Mesendoderm (in vitro differentiated cells): ENCODE measurements at regions not wholly inside any gene's neighbourhood (a gene's known extent, or its start where the extent isn't known, plus 50 kb on each side); places are given as distances from the start of the nearest gene placed in this dataset.

Experiments
- DNase-seq: peaks from one replicate; pipeline ENCODE4 v3.0.0; 2013
- H2AK5ac ChIP-seq: 2 replicates; pipeline ENCODE4 v1.6.1; 2013; ENCODE audit warnings: low read length, inconsistent platforms
- H2BK120ac ChIP-seq: 2 replicates; pipeline ENCODE4 v1.6.1; 2013; ENCODE audit warnings: low read depth, mild to moderate bottlenecking, low read length, moderate library complexity, mixed read lengths
- H2BK15ac ChIP-seq: replicated peaks from 2 replicates; pipeline ENCODE4 v1.6.1; 2013; ENCODE audit warnings: low read depth, mild to moderate bottlenecking, moderate library complexity
- H2BK5ac ChIP-seq: 2 replicates; pipeline ENCODE4 v1.6.1; 2013; ENCODE audit warnings: low read length, inconsistent platforms
- H3K18ac ChIP-seq: 2 replicates; pipeline ENCODE4 v1.6.1; 2013; ENCODE audit warnings: mild to moderate bottlenecking, low read length, mixed read lengths
- H3K23ac ChIP-seq: one replicate; pipeline ENCODE4 v1.6.1; 2013; ENCODE audit warnings: low read length
- H3K27ac ChIP-seq: 2 replicates; pipeline ENCODE4 v1.5.1; 2013; ENCODE audit warnings: low read depth, mild to moderate bottlenecking, inconsistent platforms, low read length, moderate library complexity
- H3K27me3 ChIP-seq: 2 replicates; pipeline ENCODE4 v1.6.1; 2013; ENCODE audit warnings: low read length, control low read depth, mild to moderate bottlenecking, inconsistent platforms; ENCODE audit not compliant: insufficient read depth, poor library complexity
- H3K36me3 ChIP-seq: 2 replicates; pipeline ENCODE4 v1.6.1; 2013; ENCODE audit warnings: low read length, inconsistent platforms; ENCODE audit not compliant: control insufficient read depth, insufficient read depth
- H3K4ac ChIP-seq: one replicate; pipeline ENCODE4 v1.6.1; 2013; ENCODE audit warnings: low read depth, mild to moderate bottlenecking, low read length, moderate library complexity
- H3K4me1 ChIP-seq: 2 replicates; pipeline ENCODE4 v1.6.1; 2013; ENCODE audit warnings: low read depth, low read length, inconsistent platforms; ENCODE audit not compliant: control insufficient read depth
- H3K4me2 ChIP-seq: 2 replicates; pipeline ENCODE4 v1.6.1; 2013; ENCODE audit warnings: low read length
- H3K4me3 ChIP-seq: 2 replicates; pipeline ENCODE4 v1.5.1; 2013; ENCODE audit warnings: mild to moderate bottlenecking, low read length
- H3K56ac ChIP-seq: one replicate; pipeline ENCODE4 v1.6.1; 2013; ENCODE audit warnings: low read length
- H3K79me1 ChIP-seq: 2 replicates; pipeline ENCODE4 v1.6.1; 2013; ENCODE audit warnings: low read length, inconsistent platforms
- H3K79me2 ChIP-seq: 2 replicates; pipeline ENCODE4 v1.6.1; 2013; ENCODE audit warnings: mild to moderate bottlenecking, low read length; ENCODE audit not compliant: control insufficient read depth, insufficient read depth
- H3K9ac ChIP-seq: 2 replicates; pipeline ENCODE4 v1.6.1; 2013; ENCODE audit warnings: low read length, inconsistent platforms
- H4K5ac ChIP-seq: one replicate; pipeline ENCODE4 v1.6.1; 2013; ENCODE audit warnings: low read length
- H4K8ac ChIP-seq: one replicate; pipeline ENCODE4 v1.6.1; 2013; ENCODE audit warnings: low read depth, mild to moderate bottlenecking, control low read depth, low read length, moderate library complexity
- WGBS: extraction: QIAGEN DNeasy Blood & Tissue Kit; methylation state at CpG from one replicate; pipeline ENCODE4 v1.1.7; 2013; ENCODE audit warnings: low lambda C conversion rate, missing lambda C conversion rate; ENCODE audit not compliant: insufficient coverage; ENCODE audit errors: extremely low coverage; 5-methylcytosine and 5-hydroxymethylcytosine counted together

DNA sequence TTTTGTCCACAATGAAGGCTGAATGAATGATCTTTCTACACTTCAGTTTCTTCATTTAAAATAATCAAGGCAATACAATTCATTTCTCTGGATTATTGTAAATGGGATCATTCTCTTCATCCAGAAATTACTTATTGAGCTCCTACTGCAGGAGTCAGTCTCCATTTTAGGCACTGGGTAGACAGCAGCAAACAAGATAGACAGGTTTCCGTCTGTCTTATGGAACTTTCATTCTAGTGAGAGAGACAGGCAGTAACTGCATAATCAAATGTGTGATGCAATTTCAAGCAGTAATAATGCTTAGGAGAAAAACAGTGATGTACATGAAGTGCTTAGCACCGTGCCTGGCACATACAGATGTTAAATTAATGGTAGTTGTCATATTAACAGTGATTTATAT is 118.9 kb downstream of the SUDS3 start:
- Histone ChIP-seq H3K36me3 (no peaks in the 10 kb centered on the region), H3K79me1 (no peaks in the 10 kb centered on the region), H3K79me2 (no peaks in the 10 kb centered on the region), H4K5ac (no peak overlapping the region), H3K9ac (no peak overlapping the region), H3K23ac (no peak overlapping the region), H3K4me2 (no peak overlapping the region), H3K4me1 (no peaks in the 10 kb centered on the region), H2AK5ac (no peak overlapping the region), H4K8ac (no peak overlapping the region), H3K18ac (no peak overlapping the region), H2BK5ac (no peak overlapping the region), H3K27me3 (no peaks in the 10 kb centered on the region), H3K4ac (no peak overlapping the region), H3K27ac (no peak overlapping the region), H2BK15ac (no peak overlapping the region), H2BK120ac (no peak overlapping the region), H3K56ac (no peak overlapping the region), H3K4me3 (no peak overlapping the region)
- DNase-seq = no peak
- WGBS = no CpG with 5 or more reads among the region's 2 CpGs

DNA sequence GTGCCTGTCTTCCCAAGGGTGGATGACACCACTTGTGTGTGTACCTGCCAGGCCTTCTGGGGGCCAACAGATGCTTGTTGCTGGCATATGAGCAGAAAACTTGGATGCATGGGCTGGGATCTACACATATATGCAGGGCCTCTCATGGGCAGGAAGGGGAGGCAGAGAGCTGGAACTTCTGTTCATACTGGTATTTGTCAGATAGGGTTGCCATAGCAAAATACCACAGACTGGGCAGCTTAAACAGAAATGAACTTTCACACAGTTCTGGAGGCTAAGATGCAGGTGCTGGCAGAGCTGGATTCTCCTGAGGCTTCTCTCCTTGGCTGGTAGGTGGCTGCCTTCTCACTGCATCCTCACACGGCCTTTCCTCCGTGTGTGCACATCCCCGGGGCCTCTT is 121.8 kb downstream of the SUDS3 start:
- Histone ChIP-seq H3K4ac (no peak overlapping the region), H3K27me3 (no peaks in the 10 kb centered on the region), H3K23ac (no peak overlapping the region), H4K8ac (no peak overlapping the region), H3K79me1 (no peaks in the 10 kb centered on the region), H3K4me1 (no peaks in the 10 kb centered on the region), H3K56ac (no peak overlapping the region), H2BK120ac (no peak overlapping the region), H2AK5ac (no peak overlapping the region), H3K36me3 (no peaks in the 10 kb centered on the region), H2BK15ac (no peak overlapping the region), H3K79me2 (no peaks in the 10 kb centered on the region), H2BK5ac (no peak overlapping the region), H4K5ac (no peak overlapping the region), H3K4me3 (no peak overlapping the region), H3K27ac (no peak overlapping the region), H3K9ac (no peak overlapping the region), H3K4me2 (no peak overlapping the region), H3K18ac (no peak overlapping the region)
- WGBS = no CpG with 5 or more reads among the region's 3 CpGs
- no peak for DNase-seq

DNA sequence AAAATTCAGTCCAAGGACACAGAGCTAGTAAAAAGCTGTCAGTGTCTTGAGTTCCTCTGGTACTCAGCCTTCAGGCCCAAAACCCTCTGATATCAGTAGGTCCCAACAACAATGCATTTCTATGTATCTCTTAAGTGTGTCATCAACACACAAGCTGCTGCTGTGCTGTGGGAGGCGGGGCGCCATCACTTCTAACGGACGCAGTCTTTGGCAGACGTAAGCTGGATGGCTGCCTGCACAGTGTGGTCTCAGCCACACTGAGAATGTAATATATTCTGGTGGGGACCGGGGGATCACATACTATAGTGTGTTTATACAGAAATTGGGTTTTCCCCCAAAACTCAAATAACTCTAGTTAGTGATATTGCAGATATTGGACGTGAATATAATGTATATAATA is 123.9 kb downstream of the SUDS3 start:
- Histone ChIP-seq H3K4me3 (no peak overlapping the region), H4K5ac (no peak overlapping the region), H2BK120ac (no peak overlapping the region), H3K79me1 (no peaks in the 10 kb centered on the region), H3K27ac (no peak overlapping the region), H3K27me3 (no peaks in the 10 kb centered on the region), H3K36me3 (no peaks in the 10 kb centered on the region), H4K8ac (no peak overlapping the region), H3K79me2 (no peaks in the 10 kb centered on the region), H3K9ac (no peak overlapping the region), H2BK15ac (no peak overlapping the region), H3K4ac (no peak overlapping the region), H3K4me1 (no peaks in the 10 kb centered on the region), H3K4me2 (no peak overlapping the region), H3K56ac (no peak overlapping the region), H3K18ac (no peak overlapping the region), H2BK5ac (no peak overlapping the region), H2AK5ac (no peak overlapping the region), H3K23ac (no peak overlapping the region)
- WGBS = no CpG with 5 or more reads among the region's 7 CpGs
- DNase-seq = no peak

DNA sequence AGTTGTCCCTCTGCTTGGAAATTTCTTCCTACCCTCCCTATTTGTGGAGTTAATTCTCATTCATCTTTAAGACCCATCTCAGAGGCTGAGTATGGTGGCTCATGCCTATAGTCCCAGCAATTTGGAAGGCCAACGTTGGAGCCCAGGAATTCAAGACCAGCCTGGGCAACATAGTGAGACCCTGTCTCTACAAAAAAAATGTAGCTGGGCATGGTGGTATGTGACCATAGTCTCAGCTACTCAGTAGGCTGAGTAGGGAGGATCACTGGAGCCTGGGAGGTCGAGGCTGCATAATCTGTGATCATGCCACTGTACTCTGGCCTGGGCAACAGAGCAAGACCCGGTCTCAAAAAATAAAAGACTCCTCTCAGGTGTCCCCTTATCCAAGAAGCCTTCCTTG is 125.1 kb downstream of the SUDS3 start:
- Histone ChIP-seq H2BK15ac (no peak overlapping the region), H2BK120ac (no peak overlapping the region), H3K4me1 (no peaks in the 10 kb centered on the region), H3K4me2 (no peak overlapping the region), H3K79me2 (no peaks in the 10 kb centered on the region), H2BK5ac (no peak overlapping the region), H3K56ac (no peak overlapping the region), H3K79me1 (no peaks in the 10 kb centered on the region), H3K27me3 (no peaks in the 10 kb centered on the region), H3K27ac (no peak overlapping the region), H3K18ac (no peak overlapping the region), H3K9ac (no peak overlapping the region), H3K4ac (no peak overlapping the region), H3K4me3 (no peak overlapping the region), H4K5ac (no peak overlapping the region), H3K36me3 (no peaks in the 10 kb centered on the region), H4K8ac (no peak overlapping the region), H2AK5ac (no peak overlapping the region), H3K23ac (no peak overlapping the region)
- WGBS = no CpG with 5 or more reads among the region's 3 CpGs
- no peak for DNase-seq

DNA sequence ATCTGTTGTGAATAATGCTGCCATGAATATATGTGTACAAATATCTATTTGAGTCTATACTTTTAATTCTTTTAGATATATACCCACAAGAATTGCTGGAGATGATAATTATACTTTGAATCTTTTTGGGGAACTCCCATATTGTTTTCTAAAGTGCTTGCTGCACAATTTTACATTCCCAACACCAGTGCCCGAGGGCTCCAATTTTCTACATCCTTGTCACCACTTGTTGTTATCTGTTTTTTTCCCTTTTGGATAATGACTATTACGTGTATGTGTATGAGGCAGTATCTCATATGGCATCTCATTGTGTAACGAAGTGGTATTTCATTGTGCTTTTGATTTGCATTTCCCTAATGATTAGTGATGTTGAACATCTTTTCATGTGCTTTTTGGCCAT is 127.1 kb downstream of the SUDS3 start:
- Histone ChIP-seq H3K79me2 (no peaks in the 10 kb centered on the region), H2BK120ac (no peak overlapping the region), H3K9ac (no peak overlapping the region), H4K5ac (no peak overlapping the region), H3K56ac (no peak overlapping the region), H3K79me1 (no peaks in the 10 kb centered on the region), H3K4me2 (no peak overlapping the region), H3K27ac (no peak overlapping the region), H3K23ac (no peak overlapping the region), H3K4ac (no peak overlapping the region), H3K36me3 (no peaks in the 10 kb centered on the region), H4K8ac (no peak overlapping the region), H3K27me3 (no peaks in the 10 kb centered on the region), H2AK5ac (no peak overlapping the region), H3K4me1 (no peaks in the 10 kb centered on the region), H2BK15ac (no peak overlapping the region), H3K18ac (no peak overlapping the region), H3K4me3 (no peak overlapping the region), H2BK5ac (no peak overlapping the region)
- no peak for DNase-seq
- no CpG with 5 or more reads among the region's 3 CpGs for WGBS

DNA sequence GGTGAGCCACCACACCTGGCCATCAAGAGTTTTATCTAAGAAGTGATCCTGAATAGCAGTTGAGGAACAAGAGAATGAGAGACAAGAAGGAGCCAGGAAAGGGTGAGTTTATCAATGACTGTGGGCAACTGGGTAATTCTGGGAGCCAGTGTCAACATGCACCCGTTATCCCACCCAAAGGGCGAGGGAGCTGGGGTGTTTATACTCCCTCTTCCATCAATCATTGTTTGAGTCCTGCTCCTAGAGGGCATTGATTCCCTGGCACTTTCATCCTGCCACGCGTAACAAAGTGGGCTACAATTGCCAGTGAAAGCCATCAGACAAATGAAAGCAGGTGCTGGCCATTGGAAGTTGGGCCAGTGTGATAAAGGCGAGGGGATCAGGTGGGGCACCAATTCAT is 136.3 kb downstream of the SUDS3 start:
- no peak overlapping the region for H3K4me2 ChIP-seq
- H3K4ac ChIP-seq = no peak overlapping the region
- no peak overlapping the region for H2AK5ac ChIP-seq
- no peak overlapping the region for H3K9ac ChIP-seq
- no peak overlapping the region for H4K5ac ChIP-seq
- H4K8ac ChIP-seq = no peak overlapping the region
- H2BK120ac ChIP-seq = no peak overlapping the region
- no peaks in the 10 kb centered on the region for H3K79me1 ChIP-seq
- H3K36me3 ChIP-seq = no peaks in the 10 kb centered on the region
- no peak overlapping the region for H3K18ac ChIP-seq
- no peaks in the 10 kb centered on the region for H3K27me3 ChIP-seq
- no peak overlapping the region for H2BK15ac ChIP-seq
- DNase-seq = no peak
- H3K27ac ChIP-seq = no peak overlapping the region
- H2BK5ac ChIP-seq = no peak overlapping the region
- no CpG with 5 or more reads among the region's 5 CpGs for WGBS
- H3K4me1 ChIP-seq = no peaks in the 10 kb centered on the region
- H3K56ac ChIP-seq = no peak overlapping the region
- H3K4me3 ChIP-seq = no peak overlapping the region
- no peak overlapping the region for H3K23ac ChIP-seq
- no peaks in the 10 kb centered on the region for H3K79me2 ChIP-seq
